DMS 273 (cell line): ENCODE measurements at regions not wholly inside any gene's neighbourhood (a gene's known extent, or its start where the extent isn't known, plus 50 kb on each side); places are given as distances from the start of the nearest gene placed in this dataset.

ENCODE experiments used
- DNase-seq: peaks from one replicate; lab custom pipeline; 2025; ENCODE audit not compliant: unreplicated experiment; lab: John Stamatoyannopoulos, UW

- DNase-seq = no peak
Measured at GRCh38 chr11:119941636-119942411, 196.1 kb downstream of the TRIM29 start.

- no peak for DNase-seq
Measured at GRCh38 chr11:119941171-119941570, 196.7 kb downstream of the TRIM29 start.

- no peak for DNase-seq
Measured at GRCh38 chr11:119940401-119940976, 197.4 kb downstream of the TRIM29 start.

GRCh38 chr11:119937412-119937811 lies 200.5 kb downstream of the TRIM29 start:
- DNase-seq = no peak

GRCh38 chr11:119936426-119936825 lies 201.5 kb downstream of the TRIM29 start:
- DNase-seq = no peak

GRCh38 chr11:119935349-119935925 lies 202.5 kb downstream of the TRIM29 start:
- DNase-seq = peak; percentile 55

GRCh38 chr11:119934866-119935265 lies 203.0 kb downstream of the TRIM29 start:
- no peak for DNase-seq

- DNase-seq = no peak
Measured at GRCh38 chr11:119934267-119934666, 203.6 kb downstream of the TRIM29 start.

GRCh38 chr11:119933584-119933983 lies 204.3 kb downstream of the TRIM29 start:
- no peak for DNase-seq

- DNase-seq = peak; percentile 5
Measured at GRCh38 chr11:119932828-119933562, 204.0 kb upstream of the NECTIN1 start.

GRCh38 chr11:119928047-119928446 lies 199.0 kb upstream of the NECTIN1 start:
- no peak for DNase-seq

GRCh38 chr11:119924017-119924416 lies 195.0 kb upstream of the NECTIN1 start:
- DNase-seq = no peak

- DNase-seq = no peak
Measured at GRCh38 chr11:119921571-119921970, 192.6 kb upstream of the NECTIN1 start.

GRCh38 chr11:119920666-119921387 lies 191.8 kb upstream of the NECTIN1 start:
- DNase-seq = no peak

GRCh38 chr11:119919656-119920055 lies 190.7 kb upstream of the NECTIN1 start:
- DNase-seq = peak; percentile 15

GRCh38 chr11:119918347-119918746 lies 189.3 kb upstream of the NECTIN1 start:
- DNase-seq = no peak

- no peak for DNase-seq
Measured at GRCh38 chr11:119916568-119916967, 187.6 kb upstream of the NECTIN1 start.

- DNase-seq = no peak
Measured at GRCh38 chr11:119912229-119912628, 183.2 kb upstream of the NECTIN1 start.

- DNase-seq = no peak
Measured at GRCh38 chr11:119910650-119911049, 181.7 kb upstream of the NECTIN1 start.

- no peak for DNase-seq
Measured at GRCh38 chr11:119910051-119910450, 181.1 kb upstream of the NECTIN1 start.

- no peak for DNase-seq
Measured at GRCh38 chr11:119909495-119909894, 180.5 kb upstream of the NECTIN1 start.
